Activated CD8-positive, alpha-beta memory T cell treated with anti-CD3 and anti-CD28 coated beads for 24 hours (primary cell): ENCODE measurements at regions not wholly inside any gene's neighbourhood (a gene's known extent, or its start where the extent isn't known, plus 50 kb on each side); places are given as distances from the start of the nearest gene placed in this dataset.

ENCODE experiments used
- DNase-seq: peaks from one replicate; pipeline ENCODE4 v3.0.0-alpha.2; 2020

DNA sequence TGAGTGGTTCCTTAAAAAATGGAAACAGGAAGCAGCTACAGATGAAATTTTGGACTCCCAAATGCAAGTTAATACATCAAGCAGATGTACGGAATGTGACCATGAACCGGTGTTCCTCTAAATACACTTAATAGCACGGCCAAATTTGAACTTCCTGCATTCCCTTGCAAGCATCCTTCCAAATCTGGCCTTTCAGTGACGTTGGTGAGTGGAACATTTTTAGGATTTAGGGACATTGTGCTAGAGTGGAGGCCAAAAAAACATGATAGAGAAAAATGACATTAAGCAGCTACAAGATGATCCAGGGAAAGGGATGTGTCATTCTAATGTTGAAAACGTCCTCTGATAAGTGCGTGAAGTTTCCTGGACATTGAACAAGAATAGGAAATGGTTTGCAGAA, 62.1 kb downstream of the CTAGE1 start:
- no peak for DNase-seq

DNA sequence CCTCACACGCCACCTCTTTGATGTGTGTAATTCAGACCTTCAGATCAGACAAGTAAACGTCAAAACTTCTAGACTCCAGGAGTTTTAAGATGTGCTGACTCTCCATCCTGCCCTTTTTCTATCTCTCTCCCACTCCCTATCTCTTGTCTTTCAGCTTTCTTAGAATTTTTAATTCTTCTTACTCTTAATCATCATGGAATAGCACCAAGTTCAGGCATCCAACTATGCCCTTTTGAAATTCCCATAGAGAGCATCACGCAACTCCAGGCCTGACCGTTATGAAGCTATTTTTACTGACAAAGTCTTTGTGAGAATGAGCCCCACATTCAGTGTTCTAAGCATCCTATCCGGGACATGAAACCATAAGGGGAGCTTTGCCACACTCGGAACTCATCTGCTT, 62.6 kb downstream of the CTAGE1 start:
- DNase-seq, result no peak

- no peak for DNase-seq
Observed at GRCh38 chr18:22349966-22350365, 67.7 kb downstream of the CTAGE1 start.

DNA sequence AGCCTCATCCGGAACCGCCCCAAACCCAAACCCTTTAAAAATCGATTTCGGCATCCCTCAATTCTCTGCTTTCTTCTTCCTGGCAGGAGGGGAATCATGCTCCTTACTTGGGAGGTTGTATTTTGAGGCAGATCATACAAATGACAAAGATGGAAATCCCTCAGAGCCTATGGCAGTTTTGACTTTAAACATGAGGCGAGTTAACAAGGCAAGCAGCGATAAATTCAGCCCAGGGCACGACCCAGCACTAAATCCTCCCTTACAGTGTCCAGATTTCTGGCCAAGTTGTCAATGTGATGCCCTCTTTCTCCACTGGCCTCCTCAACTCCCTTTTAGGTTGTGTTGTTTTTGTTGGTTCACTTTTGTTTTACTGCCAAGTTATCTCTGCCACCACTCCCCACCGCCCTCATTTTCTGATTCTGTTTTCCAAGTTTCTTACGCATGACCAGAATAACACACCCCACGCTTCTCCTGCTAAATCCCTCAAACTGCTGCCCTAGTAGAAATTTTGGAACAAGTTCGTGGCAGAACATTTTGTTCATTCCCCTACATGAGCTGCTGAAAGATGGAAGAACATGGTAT, 68.3 kb downstream of the CTAGE1 start:
- DNase-seq, result no peak

GRCh38 chr18:22348521-22349316, 69.0 kb downstream of the CTAGE1 start:
- peak; percentile 73 for DNase-seq

DNA sequence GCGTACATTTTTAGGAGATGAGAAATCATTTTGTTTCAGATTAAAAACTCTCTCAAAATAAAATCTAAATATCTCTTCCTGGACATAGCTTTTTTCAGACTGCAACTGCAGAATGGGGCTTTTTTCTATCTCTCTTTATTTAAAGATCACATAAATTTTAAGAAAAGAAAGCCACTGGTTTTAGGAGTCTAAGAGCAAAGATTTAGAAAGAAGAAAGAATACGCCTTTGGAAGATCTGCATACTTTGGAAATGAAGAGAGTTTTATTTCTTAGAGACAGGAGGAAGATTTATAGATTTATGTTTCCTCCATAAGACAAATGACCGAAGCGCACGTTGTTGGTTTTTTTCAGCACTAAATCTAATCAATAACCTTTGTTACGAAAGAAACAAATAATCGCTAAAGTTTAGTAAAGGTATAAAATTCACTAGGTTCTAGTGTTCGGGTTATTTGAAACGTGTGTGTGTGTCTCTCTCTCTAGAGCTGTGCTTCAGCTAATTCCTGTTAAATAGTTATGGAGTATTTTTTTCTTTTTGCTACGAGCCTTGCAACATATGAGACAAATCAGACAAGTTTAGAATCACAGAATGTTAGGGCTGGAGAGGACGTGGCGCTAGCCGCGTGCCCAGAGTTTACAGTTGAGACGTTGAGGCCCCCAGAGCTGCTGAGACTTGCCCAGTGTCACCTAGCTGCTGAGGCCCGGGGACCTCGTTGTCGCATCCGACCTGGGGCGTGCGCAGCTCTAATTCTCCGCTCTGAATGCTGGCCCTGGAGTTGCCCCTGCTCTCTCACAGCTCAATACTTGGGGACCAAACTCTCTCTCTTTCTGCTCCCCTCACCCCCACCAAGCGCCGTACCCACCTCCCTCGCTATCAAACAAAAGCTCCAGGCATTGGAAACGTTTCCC, 69.9 kb downstream of the CTAGE1 start:
- DNase-seq, result peak; percentile 76

- DNase-seq, result no peak
Observed at GRCh38 chr18:22346953-22347605, 70.6 kb downstream of the CTAGE1 start.

DNA sequence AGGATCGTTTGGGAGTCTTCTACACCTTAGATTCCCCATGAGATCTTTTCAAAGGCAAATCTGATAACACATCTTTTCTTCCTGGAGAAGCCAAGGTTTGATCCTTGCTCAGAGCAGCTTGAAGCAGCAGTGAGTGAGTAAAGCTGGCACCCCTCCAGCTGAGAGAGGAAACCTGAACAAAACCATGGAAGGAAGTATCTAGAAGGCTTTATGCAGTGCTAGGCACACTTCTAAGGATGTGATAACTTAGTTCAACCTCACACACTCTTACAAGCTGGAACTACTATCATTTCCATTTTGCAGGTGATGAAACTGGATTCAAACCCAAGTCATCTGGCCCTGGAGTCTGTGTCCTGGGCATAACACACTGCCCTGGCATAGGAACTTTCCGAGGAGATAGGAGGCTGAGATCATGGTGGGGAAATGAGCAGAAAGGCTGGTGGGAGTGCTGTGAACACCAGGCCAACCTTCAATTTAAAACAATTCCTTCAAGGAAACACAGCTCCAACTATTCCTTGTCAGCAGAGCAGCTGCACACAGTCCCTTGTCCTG, 71.2 kb downstream of the CTAGE1 start:
- no peak for DNase-seq

DNA sequence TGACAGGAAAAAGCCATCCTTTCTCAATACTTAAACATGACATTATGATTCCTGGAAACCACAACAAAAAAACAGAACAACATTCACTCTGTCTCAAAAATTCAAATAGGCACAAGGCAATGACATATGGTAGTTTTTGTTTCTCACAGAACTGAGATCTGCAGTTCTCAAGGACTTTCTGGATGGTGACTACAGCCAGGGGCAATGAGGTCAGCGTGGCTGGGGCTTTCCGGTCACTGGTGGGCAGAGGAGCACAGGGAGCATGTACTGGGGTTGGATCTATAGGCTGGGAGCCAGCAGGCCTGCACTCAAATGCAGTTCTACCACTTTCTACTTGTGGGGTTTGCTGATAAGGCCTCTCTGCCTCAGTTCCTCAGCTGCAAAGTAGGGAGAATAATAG, 72.0 kb downstream of the CTAGE1 start:
- DNase-seq, result no peak

DNA sequence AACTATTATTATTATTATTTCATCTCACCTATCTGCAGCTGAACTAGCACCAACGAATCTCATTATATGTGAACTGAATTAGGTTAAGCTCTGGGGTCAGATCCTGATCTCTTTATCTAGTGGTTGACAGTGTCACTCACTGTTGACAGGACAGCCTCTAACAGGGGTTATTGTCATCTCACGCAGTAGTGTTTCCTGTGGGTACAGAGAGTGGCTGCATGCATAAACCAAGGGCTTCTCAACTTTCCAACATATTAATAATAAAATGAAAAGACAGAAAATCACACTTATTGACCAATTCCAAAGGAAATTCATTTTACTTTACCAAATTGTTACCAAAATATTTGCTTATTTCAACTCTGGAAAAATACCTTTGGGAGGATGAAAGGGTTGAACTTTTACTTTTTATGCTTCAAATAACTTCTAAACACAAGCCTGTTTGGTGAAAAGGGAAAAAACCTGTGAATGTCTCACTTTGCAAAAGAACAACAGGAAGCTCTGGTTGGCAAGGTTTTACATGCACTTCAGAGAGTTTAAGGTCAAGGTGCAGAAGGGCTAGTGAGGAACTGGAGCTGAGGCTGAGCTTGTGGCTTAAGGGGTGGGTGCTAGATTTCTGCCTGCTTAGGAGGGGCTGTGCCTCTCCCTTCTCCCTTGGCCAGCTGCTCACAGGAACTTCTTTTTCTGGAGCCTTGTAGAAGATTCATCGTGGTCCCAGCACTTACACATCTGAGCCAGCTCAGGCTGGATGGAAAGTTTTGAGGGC, 72.6 kb downstream of the CTAGE1 start:
- no peak for DNase-seq

GRCh38 chr18:22344445-22344844, 73.3 kb downstream of the CTAGE1 start:
- DNase-seq, result no peak

GRCh38 chr18:22343613-22344012, 74.1 kb downstream of the CTAGE1 start:
- DNase-seq, result no peak

DNA sequence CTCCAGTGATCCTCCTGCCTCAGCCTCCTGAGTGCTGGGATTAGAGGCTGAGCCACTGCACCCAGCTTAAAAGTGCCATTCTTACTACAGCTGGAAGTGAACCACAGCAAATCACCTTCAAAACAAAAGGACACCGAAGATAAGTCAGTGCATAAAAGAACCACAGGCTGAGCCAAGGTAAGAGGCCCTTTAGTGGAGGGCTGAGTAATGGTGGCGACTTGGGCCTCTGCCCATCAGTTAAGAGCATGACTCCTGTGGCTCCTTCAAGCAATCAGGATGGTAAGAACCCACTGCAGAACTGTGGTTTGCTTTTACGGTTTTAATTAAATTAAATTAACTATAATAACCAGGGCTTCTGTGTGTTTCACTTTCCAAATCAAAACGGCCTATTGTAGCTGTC, 75.1 kb downstream of the CTAGE1 start:
- no peak for DNase-seq

DNA sequence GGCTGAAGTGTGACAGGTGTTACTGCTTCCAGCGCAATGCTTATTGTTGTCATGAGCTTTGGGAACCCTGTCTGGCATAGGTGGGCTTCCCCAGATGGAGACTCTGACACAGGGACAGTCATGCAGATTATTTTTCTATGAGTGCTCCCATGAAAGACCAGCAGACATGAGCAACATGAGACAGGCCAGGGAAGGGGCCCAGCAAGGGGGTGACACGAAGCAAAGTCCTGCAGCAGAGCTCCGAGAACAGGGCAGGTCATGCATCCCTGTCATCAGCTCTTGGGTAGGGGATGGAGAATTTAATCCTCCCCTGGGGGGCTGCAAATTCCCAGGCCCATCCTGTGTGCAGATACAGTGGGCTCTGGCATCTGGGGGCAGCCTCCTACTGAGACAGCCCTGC, 77.4 kb downstream of the CTAGE1 start:
- no peak for DNase-seq

DNA sequence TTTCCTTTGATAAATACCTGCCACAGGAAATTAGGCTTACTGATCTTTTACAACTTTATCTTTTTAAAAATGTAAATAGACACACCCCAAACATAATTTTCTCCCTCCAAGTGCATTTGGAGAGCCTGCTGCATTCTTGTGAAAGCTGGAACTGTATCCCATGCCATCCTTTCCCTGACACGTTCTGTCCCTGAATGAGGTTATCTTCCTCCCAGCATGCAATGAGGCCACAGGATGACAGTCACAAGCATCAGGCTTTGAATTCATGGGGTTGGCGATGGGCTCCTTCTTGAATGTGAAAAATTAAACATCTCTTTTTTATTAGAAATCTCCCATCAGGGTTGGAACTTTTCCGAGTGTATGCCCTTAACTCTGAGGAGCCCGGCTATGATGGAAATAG, 77.8 kb downstream of the CTAGE1 start:
- DNase-seq, result no peak

GRCh38 chr18:22337833-22338232, 79.9 kb downstream of the CTAGE1 start:
- no peak for DNase-seq

- DNase-seq, result no peak
Observed at GRCh38 chr18:22337306-22337705, 80.4 kb downstream of the CTAGE1 start.

GRCh38 chr18:22336406-22336805, 81.3 kb downstream of the CTAGE1 start:
- DNase-seq, result no peak

DNA sequence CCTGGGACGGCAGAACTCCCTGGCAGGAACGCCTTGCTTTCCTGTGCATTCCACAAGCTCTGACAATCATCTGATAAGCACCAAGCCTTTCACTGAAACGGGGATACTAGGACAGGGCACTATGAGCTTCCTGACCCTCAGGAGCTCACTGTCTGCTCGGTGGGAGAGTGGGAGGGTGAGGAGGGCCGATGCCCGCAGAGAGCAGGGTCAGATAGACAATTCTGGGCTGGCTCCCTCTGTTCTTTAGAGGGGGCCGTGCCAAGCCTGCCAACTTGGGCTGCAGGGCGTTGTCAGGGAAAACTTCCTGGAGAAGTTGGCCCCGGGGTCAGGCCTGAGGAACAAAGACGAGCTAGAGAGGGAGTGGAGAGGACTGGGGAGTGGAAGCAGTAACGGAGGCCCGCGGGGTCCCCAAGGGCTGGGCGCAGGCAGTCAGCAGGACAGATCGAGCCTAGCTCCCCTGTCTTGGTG, 82.0 kb downstream of the CTAGE1 start:
- DNase-seq, result no peak

- DNase-seq, result no peak
Observed at GRCh38 chr18:22334567-22334966, 83.1 kb downstream of the CTAGE1 start.

GRCh38 chr18:22332590-22332989, 85.1 kb downstream of the CTAGE1 start:
- no peak for DNase-seq

GRCh38 chr18:22330508-22330907, 87.2 kb downstream of the CTAGE1 start:
- no peak for DNase-seq
